ENCODE measurements at regions not wholly inside any gene's neighbourhood (a gene's known extent, or its start where the extent isn't known, plus 50 kb on each side); places are given as distances from the start of the nearest gene placed in this dataset.

- DNase-seq (ENCODE audit: low read depth), result no peak
Observed at GRCh38 chr22:48850658-48851287, 976.9 kb downstream of the BRD1 start.

GRCh38 chr22:48849963-48850657 lies 977.6 kb downstream of the BRD1 start:
- DNase-seq (ENCODE audit: low read depth), result no peak

GRCh38 chr22:48849219-48849912 lies 978.3 kb downstream of the BRD1 start:
- DNase-seq (ENCODE audit: low read depth), result no peak

- no peak for DNase-seq (ENCODE audit: low read depth)
Observed at GRCh38 chr22:48846200-48846599, 981.5 kb downstream of the BRD1 start.

GRCh38 chr22:48845356-48845936 lies 982.2 kb downstream of the BRD1 start:
- DNase-seq (ENCODE audit: low read depth), result no peak

GRCh38 chr22:48844056-48844675 lies 983.5 kb downstream of the BRD1 start:
- DNase-seq (ENCODE audit: low read depth), result no peak

- DNase-seq (ENCODE audit: low read depth), result no peak
Observed at GRCh38 chr22:48843640-48844039, 984.0 kb downstream of the BRD1 start.

GRCh38 chr22:48842976-48843375 lies 984.7 kb downstream of the BRD1 start:
- no peak for DNase-seq (ENCODE audit: low read depth)

- DNase-seq (ENCODE audit: low read depth), result no peak
Observed at GRCh38 chr22:48842583-48842945, 985.1 kb downstream of the BRD1 start.

- DNase-seq (ENCODE audit: low read depth), result no peak
Observed at GRCh38 chr22:48841881-48842582, 985.6 kb downstream of the BRD1 start.

GRCh38 chr22:48840112-48840949 lies 987.3 kb downstream of the BRD1 start:
- DNase-seq (ENCODE audit: low read depth), result no peak

GRCh38 chr22:48838846-48839730 lies 988.6 kb downstream of the BRD1 start:
- DNase-seq (ENCODE audit: low read depth), result no peak

GRCh38 chr22:48838376-48838775 lies 989.3 kb downstream of the BRD1 start:
- no peak for DNase-seq (ENCODE audit: low read depth)

GRCh38 chr22:48837341-48837935 lies 990.2 kb downstream of the BRD1 start:
- no peak for DNase-seq (ENCODE audit: low read depth)

GRCh38 chr22:48836673-48837340 lies 990.9 kb downstream of the BRD1 start:
- DNase-seq (ENCODE audit: low read depth), result no peak

- no peak for DNase-seq (ENCODE audit: low read depth)
Observed at GRCh38 chr22:48835857-48836672, 991.6 kb downstream of the BRD1 start.

- DNase-seq (ENCODE audit: low read depth), result no peak
Observed at GRCh38 chr22:48835364-48835763, 992.3 kb downstream of the BRD1 start.

- no peak for DNase-seq (ENCODE audit: low read depth)
Observed at GRCh38 chr22:48834404-48834803, 993.3 kb downstream of the BRD1 start.

All from stimulated activated CD8-positive, alpha-beta memory T cell treated with anti-CD3 and anti-CD28 coated beads, Interleukin-12 subunit alpha, Interleukin-12 subunit beta, amount 100 ng/mL, for 1 hour (primary cell).